NCI-H748 (cell line): ENCODE measurements at regions not wholly inside any gene's neighbourhood (a gene's known extent, or its start where the extent isn't known, plus 50 kb on each side); places are given as distances from the start of the nearest gene placed in this dataset.
"Not testable (repeated sequence)": the region's sequence is repeated elsewhere in the genome, so short reads cannot be mapped to it uniquely, and the experiment has no call there.

Source experiments
- DNase-seq: peaks from one replicate; lab custom pipeline; 2025; ENCODE audit not compliant: unreplicated experiment; lab: John Stamatoyannopoulos, UW

DNA sequence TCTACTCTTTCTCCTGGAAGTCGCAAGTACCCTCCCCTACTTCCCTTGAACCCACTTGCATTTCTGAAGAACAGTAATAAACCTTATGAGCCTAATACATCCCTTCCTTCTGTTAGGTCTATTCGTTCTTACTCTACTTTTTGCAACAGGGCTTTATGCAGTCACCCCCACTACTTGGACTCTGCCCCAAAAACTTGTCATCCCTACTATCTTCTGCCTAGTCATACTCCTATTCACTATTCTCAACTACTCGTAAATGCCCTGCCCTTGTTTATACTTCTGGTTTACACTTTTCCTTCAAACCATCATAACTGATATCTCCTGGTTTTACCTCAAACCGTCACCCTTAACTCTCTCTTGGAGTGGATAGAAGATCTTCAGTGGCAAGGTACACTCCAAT is 55.2 kb upstream of the SLIT2 start:
- no peak for DNase-seq

- no peak for DNase-seq
Measured at GRCh38 chr4:20195071-20195885, 56.4 kb upstream of the SLIT2 start.

- no peak for DNase-seq
Measured at GRCh38 chr4:20194123-20195013, 57.3 kb upstream of the SLIT2 start.

- DNase-seq = no peak
Measured at GRCh38 chr4:20193141-20193936, 58.4 kb upstream of the SLIT2 start.

- no peak for DNase-seq
Measured at GRCh38 chr4:20192736-20193135, 59.0 kb upstream of the SLIT2 start.

DNA sequence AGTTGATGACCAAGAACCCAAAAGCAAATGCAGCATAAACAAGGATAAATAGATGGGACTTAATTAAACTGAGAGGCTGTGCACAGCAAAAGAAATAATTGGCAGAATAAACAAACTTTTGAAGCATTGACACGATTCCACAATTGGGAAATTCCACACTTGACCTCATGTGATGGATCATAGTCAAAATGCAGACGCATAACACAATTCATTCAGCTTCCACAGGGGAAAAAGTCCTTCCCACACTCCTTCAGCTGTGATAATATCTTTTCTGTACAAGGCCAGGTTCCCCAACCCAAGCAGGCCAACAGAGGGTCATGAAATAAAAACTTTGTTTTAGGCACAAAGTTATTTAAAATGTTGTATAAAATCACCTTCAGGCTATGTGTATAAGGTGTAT is 66.6 kb upstream of the SLIT2 start:
- DNase-seq = no peak

DNA sequence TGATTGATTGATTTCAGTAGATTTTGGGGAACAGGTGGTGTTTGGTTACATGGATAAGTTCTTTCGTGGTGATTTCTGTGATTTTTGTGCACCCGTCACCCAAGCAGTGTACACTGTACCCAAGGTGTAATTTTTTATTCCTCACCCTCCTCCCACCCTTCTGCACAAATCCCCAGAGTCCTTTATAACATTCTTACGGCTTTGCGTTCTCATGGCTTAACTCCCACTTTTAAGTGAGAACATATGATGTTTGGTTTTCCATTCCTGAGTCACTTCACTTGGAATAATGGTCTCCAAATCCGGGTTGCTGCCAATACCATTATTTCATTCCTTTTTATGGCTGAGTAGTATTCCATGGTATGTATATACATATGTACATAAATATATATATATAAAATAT is 68.6 kb upstream of the SLIT2 start:
- DNase-seq = not testable (repeated sequence)

DNA sequence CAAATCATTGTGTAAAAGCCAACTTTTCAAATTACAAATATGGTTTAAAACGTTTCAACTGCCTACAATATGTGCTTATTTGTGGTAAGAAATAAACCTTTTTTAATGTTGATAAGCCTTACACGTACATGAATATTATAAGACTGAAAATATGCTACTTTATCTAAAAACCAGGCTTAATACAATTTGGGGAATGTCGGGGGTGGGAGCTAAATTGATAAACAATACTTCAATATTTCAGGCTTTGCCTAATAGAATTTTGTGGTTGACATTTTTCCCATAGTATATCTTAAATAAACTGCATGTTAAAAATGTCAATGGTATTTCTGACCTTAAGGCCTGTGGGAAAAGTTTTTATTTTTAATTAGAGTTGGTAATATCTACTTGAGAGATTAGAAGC is 69.8 kb upstream of the SLIT2 start:
- no peak for DNase-seq

- no peak for DNase-seq
Measured at GRCh38 chr4:20180509-20180908, 71.2 kb upstream of the SLIT2 start.

GRCh38 chr4:20178902-20179576 is 72.7 kb upstream of the SLIT2 start:
- no peak for DNase-seq

DNA sequence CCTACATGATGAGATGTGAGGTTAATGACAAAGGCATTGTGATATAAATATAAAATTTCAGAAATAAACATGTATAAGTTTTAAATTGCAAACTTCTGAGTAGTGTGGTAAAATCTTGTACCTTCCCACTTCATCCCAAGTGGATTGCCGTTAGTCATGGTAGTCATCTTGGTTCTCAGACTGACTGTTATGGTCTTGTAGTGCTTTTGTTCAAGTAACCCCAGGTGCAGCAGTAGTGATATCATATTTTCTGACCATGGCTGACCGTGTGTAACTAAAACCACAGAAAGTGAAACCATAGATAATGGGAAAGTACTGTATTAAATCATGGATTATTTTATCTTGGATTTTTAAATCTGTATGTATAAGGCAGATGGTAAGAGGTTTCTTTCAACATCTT is 74.8 kb upstream of the SLIT2 start:
- DNase-seq = no peak

DNA sequence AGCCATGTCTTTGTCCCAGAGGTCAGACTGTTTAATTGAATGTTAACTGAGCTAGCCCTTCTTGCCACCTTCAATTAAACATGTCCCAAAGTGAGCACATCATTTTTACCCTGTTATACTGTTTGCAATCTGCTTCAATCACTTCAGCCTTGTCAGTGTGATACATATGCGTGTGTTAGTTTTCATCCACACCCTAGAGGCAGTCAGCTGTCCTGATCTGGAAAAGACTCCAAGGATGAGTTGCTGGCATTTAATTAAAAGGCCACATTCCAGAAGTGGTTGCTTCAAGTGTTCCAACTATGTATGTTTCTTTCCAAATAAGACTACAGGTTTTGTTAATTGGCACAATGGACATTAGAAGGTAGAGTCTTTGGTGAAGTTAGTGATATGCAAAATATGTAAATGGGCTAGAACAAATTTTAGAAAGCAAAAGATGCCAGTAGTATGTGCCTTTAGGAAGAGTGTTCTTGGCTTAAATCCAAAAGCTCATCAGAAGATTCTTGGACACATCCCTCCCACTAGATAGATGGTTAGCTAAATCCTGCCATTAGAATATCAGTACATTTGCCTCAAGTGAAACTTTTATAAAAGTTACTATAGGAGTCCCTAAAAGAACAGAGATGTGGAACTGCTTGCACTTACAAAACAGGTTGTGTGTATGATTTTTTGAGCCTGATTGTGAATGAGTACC is 79.5 kb upstream of the SLIT2 start:
- no peak for DNase-seq

- DNase-seq = no peak
Measured at GRCh38 chr4:20166544-20166943, 85.2 kb upstream of the SLIT2 start.

GRCh38 chr4:20159516-20159915 is 92.2 kb upstream of the SLIT2 start:
- no peak for DNase-seq

GRCh38 chr4:20158195-20158594 is 93.5 kb upstream of the SLIT2 start:
- DNase-seq = no peak

- DNase-seq = no peak
Measured at GRCh38 chr4:20151436-20151835, 100.3 kb upstream of the SLIT2 start.

- DNase-seq = not testable (repeated sequence)
Measured at GRCh38 chr4:20149143-20149542, 102.6 kb upstream of the SLIT2 start.

DNA sequence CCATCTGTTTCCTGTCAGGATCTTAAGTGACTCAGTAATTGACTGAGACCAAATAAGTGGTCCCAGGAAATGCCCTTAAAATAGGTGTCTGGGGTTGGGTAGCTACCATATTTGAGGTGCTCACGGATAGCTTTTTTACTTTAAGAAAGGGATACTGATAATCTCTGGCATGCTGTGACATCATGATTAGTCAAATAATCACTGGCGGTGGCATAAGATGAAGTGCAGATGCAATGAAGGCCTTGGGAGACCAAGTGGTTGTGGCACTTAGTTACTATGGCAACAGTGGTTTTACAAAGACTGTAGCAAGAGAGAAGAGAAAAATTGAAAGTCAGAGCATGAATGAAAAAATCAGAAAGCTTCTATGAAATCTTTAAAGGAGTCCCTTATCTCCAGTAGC is 114.5 kb upstream of the SLIT2 start:
- peak; percentile 0 for DNase-seq

- DNase-seq = no peak
Measured at GRCh38 chr4:20127626-20128025, 124.1 kb upstream of the SLIT2 start.

DNA sequence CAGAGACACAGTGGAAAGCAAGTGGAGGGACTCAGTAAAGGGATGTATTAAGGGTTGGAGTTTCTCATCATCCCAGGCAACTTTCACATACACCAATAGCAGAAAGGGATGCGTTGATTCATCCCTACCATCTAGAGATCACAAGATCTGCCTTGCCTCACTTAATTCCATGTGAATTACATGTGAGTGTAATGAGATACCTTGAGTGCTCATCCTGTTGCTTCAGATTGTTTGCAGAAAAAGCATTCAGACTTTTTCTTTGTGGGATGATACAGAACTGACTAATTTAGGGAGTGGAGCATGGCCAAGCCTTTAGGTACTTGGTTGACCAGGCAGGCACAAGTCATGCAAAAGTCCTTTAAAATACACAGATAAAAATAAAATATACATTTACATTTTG is 124.8 kb upstream of the SLIT2 start:
- no peak for DNase-seq
